RCC 7860 (cell line): ENCODE measurements at regions not wholly inside any gene's neighbourhood (a gene's known extent, or its start where the extent isn't known, plus 50 kb on each side); places are given as distances from the start of the nearest gene placed in this dataset.
A peak's percentile ranks its signal among the peaks of the same experiment; 100 is the strongest.
"Not testable (repeated sequence)": the region's sequence is repeated elsewhere in the genome, so short reads cannot be mapped to it uniquely, and the experiment has no call there.

Experiments used
- DNase-seq: peaks from one replicate; pipeline ENCODE4 v3.0.0-alpha.2; 2015; ENCODE audit warnings: low spot score
- FAIRE-seq: peaks from 2 replicates; lab custom pipeline; 2012; peaks lifted over from hg19 to GRCh38; lab: Jason Lieb, UNC

DNA sequence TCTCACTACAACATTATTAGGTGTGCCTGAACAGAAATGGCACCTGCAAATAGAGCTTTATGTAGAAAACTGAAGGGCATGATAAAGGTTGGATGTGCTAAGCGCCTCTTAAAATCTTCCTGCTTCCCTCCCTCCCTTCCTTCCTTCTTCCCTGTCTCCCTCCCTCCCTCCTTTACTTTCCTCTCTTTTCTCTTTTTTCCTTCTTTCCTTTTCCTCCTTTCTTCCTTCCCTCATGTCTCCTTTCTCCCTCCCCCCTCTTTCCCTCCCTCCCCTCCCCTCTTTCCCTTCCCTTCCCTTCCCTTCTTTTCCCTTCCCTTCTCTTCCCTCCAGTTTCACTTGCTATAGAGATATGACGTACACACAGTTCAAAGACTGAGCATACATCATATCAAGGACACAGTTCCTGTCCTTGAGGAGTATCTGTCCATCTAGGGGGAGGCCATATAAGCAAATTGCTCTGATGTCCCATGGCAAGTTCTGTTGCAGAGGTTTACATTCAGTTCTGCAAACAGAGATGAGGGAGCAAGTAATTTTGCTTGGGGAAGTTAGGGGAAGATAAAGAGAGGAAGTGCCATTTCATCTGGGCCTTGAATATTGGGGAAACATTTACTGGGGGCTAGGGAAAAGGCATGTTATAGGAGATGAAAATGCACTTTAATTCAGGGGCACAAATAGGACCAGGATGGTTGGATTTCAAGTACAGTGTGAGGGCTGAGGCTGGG is 79.0 kb upstream of the EEF1E1 start:
- DNase-seq (no peak), FAIRE-seq (no peak)

DNA sequence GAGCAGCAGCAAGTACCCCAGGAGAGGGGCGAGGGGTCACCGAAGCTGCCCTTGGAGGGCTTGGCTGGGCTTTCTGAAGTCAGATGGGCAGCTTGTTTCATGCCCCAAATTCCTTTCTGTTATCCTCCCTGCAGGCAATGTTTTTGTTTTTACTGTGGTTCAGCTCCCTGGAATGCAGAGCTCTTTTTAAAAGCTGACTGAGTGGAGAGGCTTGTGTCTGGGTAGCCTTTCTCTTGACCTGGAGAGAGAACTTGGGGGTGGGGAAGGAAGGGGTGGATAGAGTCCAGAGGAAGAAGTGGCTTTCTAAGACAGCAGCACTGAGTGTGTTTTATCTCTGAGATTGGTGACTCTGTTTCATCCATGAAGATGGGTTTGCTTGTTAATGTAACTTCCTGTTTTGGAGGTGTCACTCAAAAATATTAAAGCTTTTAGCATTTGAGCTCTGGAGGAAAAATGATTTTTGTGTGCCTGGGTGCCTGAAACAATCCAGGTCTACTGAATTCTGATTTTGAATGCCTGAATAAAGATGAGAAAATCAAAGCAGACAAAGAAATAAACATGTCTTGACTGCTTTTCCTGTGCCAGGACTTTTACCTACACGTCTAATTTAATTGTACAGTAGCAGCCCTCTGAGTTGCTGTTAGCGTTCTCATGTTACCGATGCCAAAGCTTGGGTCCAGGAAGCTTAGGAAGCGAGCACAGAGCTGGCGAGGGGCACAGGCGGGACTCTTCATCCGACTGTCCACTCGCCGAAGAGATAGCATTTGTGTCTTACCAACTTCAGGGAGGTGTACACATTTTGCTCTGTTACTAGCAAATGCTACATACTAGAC is 78.2 kb upstream of the EEF1E1 start:
- no peak for FAIRE-seq
- DNase-seq: peak; percentile 30

DNA sequence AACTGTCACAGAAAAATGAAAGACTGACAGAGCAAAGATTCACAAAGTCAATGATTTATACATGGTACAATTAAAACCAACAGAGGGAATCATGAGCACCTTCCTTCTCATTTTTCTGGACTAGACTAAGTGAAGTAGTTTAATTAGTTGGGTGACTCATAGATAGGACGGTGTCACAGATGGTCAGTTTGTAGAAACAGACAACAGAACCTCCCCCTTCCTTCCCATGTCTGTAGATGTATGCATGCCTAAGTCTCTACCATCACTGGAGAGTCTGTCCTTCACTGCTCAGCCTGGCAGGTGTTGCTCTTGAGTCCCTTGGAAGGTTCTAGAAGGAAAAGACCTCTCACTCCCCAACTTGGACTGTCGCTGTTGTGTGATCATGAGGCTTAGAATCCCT is 75.4 kb upstream of the EEF1E1 start:
- FAIRE-seq (no peak), DNase-seq (peak; percentile 13)

DNA sequence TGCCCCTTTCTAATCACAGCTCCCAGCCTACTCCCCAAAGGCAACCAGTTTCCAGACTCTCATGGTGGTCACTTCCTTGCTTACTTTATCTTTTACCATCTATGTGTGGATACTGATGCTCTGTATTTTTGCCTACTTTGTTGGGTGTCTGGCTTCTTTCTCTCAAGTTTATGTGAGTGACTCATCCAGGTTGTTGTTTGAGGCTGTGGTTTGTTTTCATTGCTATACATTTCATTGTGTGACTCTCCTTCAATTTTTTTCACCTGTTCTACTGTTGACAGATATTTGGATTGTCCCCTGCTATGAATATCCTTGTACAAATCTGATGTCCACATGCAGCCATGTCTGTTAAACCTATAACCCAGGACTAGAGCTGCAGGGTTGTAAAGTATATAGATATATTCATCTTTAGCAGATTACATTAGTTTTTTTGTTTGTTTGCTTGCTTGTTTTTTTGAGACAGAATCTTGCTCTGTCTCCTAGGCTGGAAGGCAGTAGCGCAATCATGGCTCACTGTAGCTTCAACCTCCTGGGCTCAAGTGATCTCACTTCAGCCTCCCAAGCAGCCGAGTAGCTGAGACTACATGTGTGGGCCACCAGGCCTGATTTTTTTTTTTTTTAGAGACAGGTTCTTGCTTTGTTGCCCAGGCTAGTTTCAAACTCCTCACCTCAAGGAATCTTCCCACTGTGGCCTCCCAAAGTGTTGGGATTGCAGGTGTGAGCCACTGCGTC is 72.9 kb upstream of the EEF1E1 start:
- DNase-seq (no peak), FAIRE-seq (no peak)

DNA sequence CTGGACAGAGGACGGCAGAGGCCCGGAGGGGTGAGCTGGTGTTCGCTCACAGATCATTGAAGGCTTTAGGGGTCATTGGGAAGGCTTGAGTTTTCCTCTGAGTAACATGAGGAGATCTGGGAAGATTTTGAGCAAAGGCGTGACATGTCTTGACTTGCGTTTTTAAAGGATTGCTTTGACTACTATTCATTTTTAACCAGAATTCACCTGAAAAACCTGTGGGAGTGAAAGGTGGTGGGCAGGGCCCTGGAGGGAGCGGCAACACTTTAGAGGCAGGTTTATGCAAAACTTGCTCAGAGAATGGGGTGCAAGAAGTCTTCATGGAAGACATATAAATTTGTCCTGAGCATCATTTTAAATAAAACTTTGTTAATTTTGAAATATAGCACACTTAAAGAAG is 72.2 kb upstream of the EEF1E1 start:
- FAIRE-seq (no peak), DNase-seq (no peak)

DNA sequence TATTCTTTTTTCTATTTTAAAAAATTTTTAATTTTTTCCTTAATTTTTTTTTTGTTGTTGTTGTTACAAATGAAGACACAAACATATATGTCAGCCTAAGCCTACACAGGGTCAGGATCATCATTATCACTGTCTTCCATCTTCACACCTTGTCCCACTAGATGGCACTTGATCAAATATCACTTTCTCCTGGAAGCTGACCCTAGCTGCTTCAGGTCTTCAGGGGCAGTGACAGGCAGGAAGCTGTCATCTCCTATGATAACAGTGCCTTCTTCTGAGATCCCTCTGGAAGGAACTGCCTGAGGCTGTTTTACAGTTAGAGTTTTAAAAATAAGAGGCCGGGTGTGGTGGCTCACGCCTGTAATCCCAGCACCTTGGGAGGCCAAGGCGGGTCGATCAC is 70.2 kb upstream of the EEF1E1 start:
- FAIRE-seq (no peak), DNase-seq (no peak)

DNA sequence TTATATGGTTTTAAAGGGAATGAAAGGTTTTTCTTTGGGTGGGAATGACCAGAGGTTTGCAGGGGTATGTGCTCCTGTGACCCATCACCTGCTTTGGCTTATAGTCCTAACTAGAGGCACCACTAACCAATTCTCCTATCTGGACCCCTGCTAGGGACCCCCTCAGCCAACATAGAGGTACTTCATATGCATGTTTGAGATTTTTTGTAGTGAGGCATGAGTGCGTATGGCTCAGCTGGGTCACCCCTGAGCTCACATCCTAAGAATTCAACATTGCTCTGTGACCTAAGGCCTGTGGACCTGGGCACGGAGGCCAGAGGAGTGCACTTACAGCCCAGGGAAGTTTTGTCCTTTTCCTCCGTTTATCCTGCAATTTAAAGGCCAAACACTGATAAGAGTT is 68.4 kb upstream of the EEF1E1 start:
- DNase-seq (no peak), FAIRE-seq (no peak)

DNA sequence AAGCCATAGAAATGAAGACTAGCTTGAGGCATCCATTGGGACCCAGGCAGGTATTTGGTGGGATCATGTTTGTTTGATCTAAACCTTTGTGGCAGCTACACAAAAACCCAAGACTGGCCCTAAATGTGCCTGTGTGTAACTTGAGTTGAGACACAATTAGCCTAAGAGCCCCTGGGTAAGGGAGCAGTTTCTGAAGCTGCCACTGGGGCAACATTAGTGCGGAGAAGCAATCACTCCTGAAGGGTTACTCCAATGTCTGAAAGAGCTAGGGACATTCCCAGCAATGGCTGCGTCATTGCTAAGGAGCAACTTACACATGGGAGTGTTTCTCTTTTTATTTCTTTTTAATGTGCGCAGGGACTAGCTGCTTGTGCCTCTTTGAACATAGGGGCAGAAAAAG is 67.9 kb upstream of the EEF1E1 start:
- no peak for DNase-seq
- FAIRE-seq: no peak

DNA sequence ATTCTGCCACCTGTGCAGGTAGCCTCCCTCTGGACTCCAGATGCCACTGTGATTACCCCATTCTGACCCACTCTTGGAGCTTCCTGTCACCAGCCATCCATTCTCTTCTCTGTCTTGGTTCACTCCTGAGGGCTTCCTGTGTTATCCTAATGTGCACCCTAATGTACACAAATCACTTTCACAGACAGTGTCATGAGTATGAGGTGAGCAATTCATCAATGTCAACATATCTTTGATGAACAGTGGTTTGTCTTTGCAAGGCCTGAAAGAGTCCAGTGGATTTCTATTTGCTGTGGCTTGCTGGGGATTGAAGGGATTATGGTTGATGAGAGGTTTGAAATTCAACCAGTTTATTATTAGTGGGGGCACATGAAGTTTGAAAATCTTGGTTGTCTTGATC is 63.8 kb upstream of the EEF1E1 start:
- DNase-seq: no peak
- FAIRE-seq: no peak

DNA sequence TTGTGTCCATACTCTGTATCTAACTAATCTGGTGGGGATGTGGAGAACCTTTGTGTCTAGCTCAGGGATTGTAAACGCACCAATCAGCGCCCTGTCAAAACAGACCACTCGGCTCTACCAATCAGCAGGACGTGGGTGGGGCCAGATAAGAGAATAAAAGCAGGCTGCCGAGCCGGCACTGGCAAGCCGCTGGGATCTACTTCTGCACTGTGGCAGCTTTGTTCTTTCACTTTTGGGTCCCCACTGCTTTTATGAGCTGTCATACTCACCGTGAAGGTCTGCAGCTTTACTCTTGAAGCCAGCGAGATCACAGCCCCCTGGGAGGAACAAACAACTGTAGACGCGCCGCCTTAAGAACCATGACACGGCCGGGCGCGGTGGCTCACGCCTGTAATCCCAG is 62.7 kb upstream of the EEF1E1 start:
- not testable (repeated sequence) for FAIRE-seq, DNase-seq

DNA sequence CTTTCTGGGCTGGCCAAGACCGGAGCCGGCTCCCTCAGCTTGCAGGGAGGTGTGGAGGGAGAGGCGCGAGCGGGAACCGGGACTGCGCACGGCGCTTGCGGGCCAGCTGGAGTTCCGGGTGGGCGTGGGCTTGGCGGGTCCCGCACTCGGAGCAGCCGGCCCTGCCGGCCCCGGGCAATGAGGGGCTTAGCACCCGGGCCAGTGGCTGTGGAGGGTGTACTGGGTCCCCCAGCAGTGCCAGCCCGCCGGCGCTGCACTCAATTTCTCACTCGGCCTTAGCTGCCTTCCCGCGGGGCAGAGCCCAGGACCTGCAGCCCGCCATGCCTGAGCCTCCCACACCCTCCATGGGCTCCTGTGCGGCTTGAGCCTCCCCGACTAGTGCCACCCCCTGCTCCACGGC is 61.9 kb upstream of the EEF1E1 start:
- not testable (repeated sequence) for DNase-seq, FAIRE-seq

DNA sequence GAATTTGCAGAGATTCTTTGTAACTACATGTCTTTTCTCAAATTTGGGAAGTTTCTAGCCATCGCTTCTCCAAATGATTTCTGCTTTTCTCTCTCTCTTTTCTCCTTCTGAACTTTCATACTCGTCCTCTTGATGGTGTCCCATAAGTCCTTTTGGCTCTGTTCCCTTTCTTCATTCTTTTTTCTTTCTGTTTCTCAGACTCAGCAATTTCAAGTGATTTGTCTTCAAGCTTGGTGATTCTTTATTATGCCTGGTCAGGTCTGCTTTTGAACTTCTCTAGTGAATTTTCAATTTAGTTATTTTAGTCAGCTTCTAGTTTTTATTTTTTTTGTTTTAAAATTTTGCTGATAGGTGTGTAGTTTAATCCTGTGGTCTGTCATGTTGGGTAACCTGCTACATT is 57.6 kb upstream of the EEF1E1 start:
- FAIRE-seq: no peak
- no peak for DNase-seq

DNA sequence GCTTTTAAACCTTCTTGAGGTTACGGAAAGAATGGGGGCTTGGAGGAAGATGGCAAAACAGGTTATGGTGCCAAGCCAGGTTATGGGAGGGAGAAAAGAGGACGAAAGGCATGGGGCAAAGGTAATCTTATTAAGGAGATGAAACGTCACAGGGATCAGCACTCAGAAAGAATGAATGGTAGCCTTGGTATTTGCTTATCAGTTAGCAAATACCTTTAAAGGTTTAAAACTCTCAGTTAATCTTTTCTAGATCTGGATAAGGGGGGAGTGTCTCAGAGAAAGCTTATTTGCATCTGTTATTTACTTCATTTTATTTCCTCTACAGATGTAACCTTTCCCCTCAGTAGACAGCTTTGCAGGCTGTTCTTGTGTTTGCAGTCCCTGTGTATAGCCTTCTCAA is 55.5 kb upstream of the EEF1E1 start:
- FAIRE-seq (no peak), DNase-seq (no peak)

DNA sequence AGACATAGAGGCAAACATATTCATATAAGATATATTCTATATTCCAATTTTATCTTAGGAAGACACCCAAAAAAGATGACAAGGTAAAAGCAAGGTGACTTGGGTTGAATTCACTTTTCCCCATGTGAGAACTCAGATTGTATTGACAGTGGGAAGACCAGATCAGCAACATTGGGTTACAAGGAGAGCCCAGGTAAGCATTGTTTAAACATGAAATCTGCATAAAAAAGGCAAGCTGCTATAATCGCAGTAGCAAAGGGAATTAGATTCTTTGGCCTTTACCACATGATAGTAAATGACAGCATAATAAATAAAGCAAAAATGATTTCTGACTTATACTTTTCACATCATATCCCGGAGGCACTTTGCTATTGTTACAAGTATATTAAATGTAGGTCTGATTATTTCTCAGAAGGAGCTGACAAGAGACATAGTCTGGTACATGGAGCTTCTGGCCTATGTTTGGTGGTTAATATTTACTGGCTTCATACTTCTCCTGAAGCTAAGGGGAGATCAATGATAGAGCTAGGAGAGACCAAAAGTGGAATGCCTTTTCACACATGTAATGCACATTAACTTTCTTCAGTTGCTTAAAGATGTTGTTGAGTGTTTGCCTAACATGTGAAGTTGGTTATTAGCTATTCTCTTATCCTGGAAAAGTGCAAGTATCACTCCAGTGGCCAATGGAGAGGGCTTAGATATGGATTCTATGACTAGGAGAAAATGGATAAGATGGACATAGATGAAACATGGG is 53.1 kb upstream of the EEF1E1 start:
- no peak for DNase-seq
- no peak for FAIRE-seq
